Thyroid gland (tissue), 4 donors: ENCODE measurements at regions not wholly inside any gene's neighbourhood (a gene's known extent, or its start where the extent isn't known, plus 50 kb on each side); places are given as distances from the start of the nearest gene placed in this dataset.

Experiments
- POLR2A ChIP-seq, 2 donors: fragments of 450-650 bp; IDR thresholded peaks; one replicate each; pipeline ENCODE4 v1.6.1; 2017; ENCODE audit warnings: antibody characterized with exemption in 2 of 2, mild to moderate bottlenecking in 2 of 2, moderate library complexity in 1 of 2
- TF ChIP-seq, protein P1 (sequence below), 6 experiments: fragments of 200-600 bp in 3 of 6; fragments of 450-650 bp in 3 of 6; sonication (generic) in 3 of 6; IDR thresholded peaks; one replicate each; pipeline ENCODE4 v1.5.1; 2016 to 2019; ENCODE audit warnings: antibody characterized with exemption in 6 of 6, mild to moderate bottlenecking in 2 of 6, inconsistent platforms in 1 of 6, moderate library complexity in 1 of 6

DNA sequence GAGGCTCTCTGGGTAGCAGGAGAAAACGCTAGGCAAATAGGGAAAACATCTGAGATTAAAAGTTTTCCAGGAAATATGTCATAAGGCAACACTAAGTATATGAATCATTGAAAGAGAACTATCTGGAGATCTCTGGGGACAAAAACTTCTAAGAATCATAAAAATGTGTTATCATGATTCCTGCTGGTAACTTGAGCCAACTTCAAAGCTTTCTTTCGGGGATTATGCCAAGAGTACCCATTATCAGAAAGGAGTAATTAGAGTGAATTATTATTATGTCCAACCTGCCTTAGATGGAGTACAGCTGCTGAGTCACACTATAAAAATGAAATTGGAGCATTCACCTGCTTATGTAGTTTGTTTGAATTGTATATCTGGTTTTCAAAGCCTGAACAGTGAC is 488.5 kb upstream of the SOX9 start:
- TF ChIP-seq, protein P1, sequence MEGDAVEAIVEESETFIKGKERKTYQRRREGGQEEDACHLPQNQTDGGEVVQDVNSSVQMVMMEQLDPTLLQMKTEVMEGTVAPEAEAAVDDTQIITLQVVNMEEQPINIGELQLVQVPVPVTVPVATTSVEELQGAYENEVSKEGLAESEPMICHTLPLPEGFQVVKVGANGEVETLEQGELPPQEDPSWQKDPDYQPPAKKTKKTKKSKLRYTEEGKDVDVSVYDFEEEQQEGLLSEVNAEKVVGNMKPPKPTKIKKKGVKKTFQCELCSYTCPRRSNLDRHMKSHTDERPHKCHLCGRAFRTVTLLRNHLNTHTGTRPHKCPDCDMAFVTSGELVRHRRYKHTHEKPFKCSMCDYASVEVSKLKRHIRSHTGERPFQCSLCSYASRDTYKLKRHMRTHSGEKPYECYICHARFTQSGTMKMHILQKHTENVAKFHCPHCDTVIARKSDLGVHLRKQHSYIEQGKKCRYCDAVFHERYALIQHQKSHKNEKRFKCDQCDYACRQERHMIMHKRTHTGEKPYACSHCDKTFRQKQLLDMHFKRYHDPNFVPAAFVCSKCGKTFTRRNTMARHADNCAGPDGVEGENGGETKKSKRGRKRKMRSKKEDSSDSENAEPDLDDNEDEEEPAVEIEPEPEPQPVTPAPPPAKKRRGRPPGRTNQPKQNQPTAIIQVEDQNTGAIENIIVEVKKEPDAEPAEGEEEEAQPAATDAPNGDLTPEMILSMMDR (IDR thresholded peaks at IDR 0.05): no peak
- no peak for TF ChIP-seq POLR2A (IDR thresholded peaks at IDR 0.05)
